ENCODE measurements at regions not wholly inside any gene's neighbourhood (a gene's known extent, or its start where the extent isn't known, plus 50 kb on each side); places are given as distances from the start of the nearest gene placed in this dataset.

GRCh38 chr3:162377608-162378007 is 881.0 kb downstream of the OTOL1 start:
- no peak overlapping the region for H3K27ac ChIP-seq
- no peaks in the 10 kb centered on the region for H3K9me3 ChIP-seq (ENCODE audit: control insufficient read depth, low read length)
- H3K4me2 ChIP-seq (ENCODE audit: low read length) = no peak overlapping the region
- H3K4me3 ChIP-seq (ENCODE audit: low read depth, low read length) = no peak overlapping the region
- H3K27me3 ChIP-seq (ENCODE audit: control insufficient read depth, insufficient read depth, low read length) = no peaks in the 10 kb centered on the region
- no peaks in the 10 kb centered on the region for H3K79me2 ChIP-seq
- no peak overlapping the region for H3K9ac ChIP-seq
- H2AFZ ChIP-seq = no peak overlapping the region
- H3K36me3 ChIP-seq (ENCODE audit: control insufficient read depth, insufficient read depth, low read length) = no peaks in the 10 kb centered on the region
- no peaks in the 10 kb centered on the region for H3K4me1 ChIP-seq
- TF ChIP-seq CTCF (IDR thresholded peaks at IDR 0.05) = no peak

GRCh38 chr3:162385387-162385786 is 888.8 kb downstream of the OTOL1 start:
- no peak overlapping the region for H3K4me3 ChIP-seq (ENCODE audit: low read depth, low read length)
- TF ChIP-seq CTCF (IDR thresholded peaks at IDR 0.05) = no peak

GRCh38 chr3:162390891-162391290 is 894.3 kb downstream of the OTOL1 start:
- H3K4me3 ChIP-seq (ENCODE audit: low read depth, low read length) = no peak overlapping the region
- no peaks in the 10 kb centered on the region for H3K4me1 ChIP-seq
- no peak overlapping the region for H3K4me2 ChIP-seq (ENCODE audit: low read length)
- no peak overlapping the region for H3K27ac ChIP-seq
- no peak overlapping the region for H3K9ac ChIP-seq
- no peaks in the 10 kb centered on the region for H3K9me3 ChIP-seq (ENCODE audit: control insufficient read depth, low read length)
- H2AFZ ChIP-seq = no peak overlapping the region
- H3K27me3 ChIP-seq (ENCODE audit: control insufficient read depth, insufficient read depth, low read length) = no peaks in the 10 kb centered on the region
- H3K36me3 ChIP-seq (ENCODE audit: control insufficient read depth, insufficient read depth, low read length) = no peaks in the 10 kb centered on the region
- no peak for TF ChIP-seq CTCF (IDR thresholded peaks at IDR 0.05)
- H3K79me2 ChIP-seq = no peaks in the 10 kb centered on the region

More at GRCh38 chr3:162385387-162385786, 888.8 kb downstream of the OTOL1 start:
- no peaks in the 10 kb centered on the region for H3K27me3 ChIP-seq (ENCODE audit: control insufficient read depth, insufficient read depth, low read length)
- H2AFZ ChIP-seq = no peak overlapping the region
- H3K36me3 ChIP-seq (ENCODE audit: control insufficient read depth, insufficient read depth, low read length) = no peaks in the 10 kb centered on the region
- no peaks in the 10 kb centered on the region for H3K4me1 ChIP-seq
- no peaks in the 10 kb centered on the region for H3K9me3 ChIP-seq (ENCODE audit: control insufficient read depth, low read length)
- no peaks in the 10 kb centered on the region for H3K79me2 ChIP-seq
- H3K27ac ChIP-seq = no peak overlapping the region
- H3K4me2 ChIP-seq (ENCODE audit: low read length) = no peak overlapping the region
- H3K9ac ChIP-seq = no peak overlapping the region

GRCh38 chr3:162391301-162391700 is 894.7 kb downstream of the OTOL1 start:
- H3K9me3 ChIP-seq (ENCODE audit: control insufficient read depth, low read length) = no peaks in the 10 kb centered on the region
- no peak overlapping the region for H3K9ac ChIP-seq
- no peak overlapping the region for H3K4me3 ChIP-seq (ENCODE audit: low read depth, low read length)
- TF ChIP-seq CTCF (IDR thresholded peaks at IDR 0.05) = no peak
- H3K79me2 ChIP-seq = no peaks in the 10 kb centered on the region
- H3K36me3 ChIP-seq (ENCODE audit: control insufficient read depth, insufficient read depth, low read length) = no peaks in the 10 kb centered on the region
- no peaks in the 10 kb centered on the region for H3K27me3 ChIP-seq (ENCODE audit: control insufficient read depth, insufficient read depth, low read length)
- no peaks in the 10 kb centered on the region for H3K4me1 ChIP-seq
- H2AFZ ChIP-seq = no peak overlapping the region
- no peak overlapping the region for H3K4me2 ChIP-seq (ENCODE audit: low read length)
- no peak overlapping the region for H3K27ac ChIP-seq

- H3K9ac ChIP-seq = no peak overlapping the region
- no peak for TF ChIP-seq CTCF (IDR thresholded peaks at IDR 0.05)
- no peak overlapping the region for H3K4me3 ChIP-seq (ENCODE audit: low read depth, low read length)
- no peaks in the 10 kb centered on the region for H3K9me3 ChIP-seq (ENCODE audit: control insufficient read depth, low read length)
- no peak overlapping the region for H2AFZ ChIP-seq
- H3K4me2 ChIP-seq (ENCODE audit: low read length) = no peak overlapping the region
- no peak overlapping the region for H3K27ac ChIP-seq
- no peaks in the 10 kb centered on the region for H3K79me2 ChIP-seq
- no peaks in the 10 kb centered on the region for H3K36me3 ChIP-seq (ENCODE audit: control insufficient read depth, insufficient read depth, low read length)
- H3K4me1 ChIP-seq = no peaks in the 10 kb centered on the region
- H3K27me3 ChIP-seq (ENCODE audit: control insufficient read depth, insufficient read depth, low read length) = no peaks in the 10 kb centered on the region
Measured at GRCh38 chr3:162395496-162395895, 898.9 kb downstream of the OTOL1 start.

Data from parathyroid adenoma (tissue), 2 donors.